ENCODE measurements at regions not wholly inside any gene's neighbourhood (a gene's known extent, or its start where the extent isn't known, plus 50 kb on each side); places are given as distances from the start of the nearest gene placed in this dataset.

- H3K27me3 ChIP-seq (ENCODE audit: control insufficient read depth in 2 of 2, insufficient read depth in 2 of 2, low read length in 2 of 2), result no peaks in the 10 kb centered on the region
- ChIA-PET POLR2A (interaction anchor here (1.2 kb wide), 1 partner anchor 12 kb away, joined by 3 read pairs; no protein-coding TSS in a partner anchor), CTCF (ENCODE audit: low intra/inter-chr PET ratio) (no interaction called here)
- DNase-seq (ENCODE audit: extremely low read depth in 1 of 4, low spot score in 3 of 4) (no peak), FAIRE-seq (no peak), ATAC-seq (no peak)
- no peaks in the 10 kb centered on the region for H3K36me3 ChIP-seq (ENCODE audit: control insufficient read depth, insufficient read depth, low read length)
- TF ChIP-seq POLR3G (IDR thresholded peaks at IDR 0.05; ENCODE audit: extremely low read depth, insufficient read length, insufficient replicate concordance) (no peak), L3MBTL2 (IDR thresholded peaks at IDR 0.05) (no peak)
- no TSS peak for BruUV-seq (replicated peaks)
- no peak overlapping the region for H3K4me3 ChIP-seq
- H3K27ac ChIP-seq (ENCODE audit: extremely low read depth, low read depth, low read length), result no peak overlapping the region
- no peak overlapping the region for H3K4me2 ChIP-seq (ENCODE audit: insufficient read depth, low read length)
- 0 out of 2 replicates have a peak, but pooled peaks cover 2% of the 10 kb centered on the region for H3K9me3 ChIP-seq (replicated peaks; ENCODE audit: control insufficient read depth, insufficient read depth, low read depth, low read length)
- no peaks in the 10 kb centered on the region for H4K20me1 ChIP-seq (replicated peaks; ENCODE audit: control insufficient read depth, insufficient read depth, low read length)
- no peak overlapping the region for H2AFZ ChIP-seq (ENCODE audit: low read depth, low read length)
- in situ Hi-C loops (cut with MboI) (no loop called here), intact Hi-C loops (cut with micrococcal nuclease) (no loop called here)
- no peaks in the 10 kb centered on the region for H3K79me2 ChIP-seq (ENCODE audit: control insufficient read depth, insufficient read depth, low read length)
- no peak overlapping the region for H3K9ac ChIP-seq (ENCODE audit: insufficient read depth in 1 of 2, low read depth in 2 of 2, low read length in 2 of 2)
- no peaks in the 10 kb centered on the region for H3K4me1 ChIP-seq (replicated peaks in 1 of 2; ENCODE audit: control insufficient read depth in 2 of 2, insufficient read depth in 2 of 2, low read length in 2 of 2)
- H3K9me1 ChIP-seq (ENCODE audit: control insufficient read depth, insufficient read depth, low read length), result no peaks in the 10 kb centered on the region
- WGBS (ENCODE audit: insufficient coverage, low coverage, missing lambda C conversion rate), result 39% methylated on average over 1 of the region's 1 CpG
These were observed 916.7 kb upstream of the TMPRSS15 start for GRCh38 chr21:19320291-19320690.

- Histone ChIP-seq H3K4me2 (ENCODE audit: insufficient read depth, low read length) (no peak overlapping the region), H3K27me3 (ENCODE audit: control insufficient read depth in 2 of 2, insufficient read depth in 2 of 2, low read length in 2 of 2) (no peaks in the 10 kb centered on the region), H3K9ac (ENCODE audit: insufficient read depth in 1 of 2, low read depth in 2 of 2, low read length in 2 of 2) (no peak overlapping the region), H2AFZ (ENCODE audit: low read depth, low read length) (no peak overlapping the region), H3K4me3 (no peak overlapping the region), H3K9me1 (ENCODE audit: control insufficient read depth, insufficient read depth, low read length) (no peaks in the 10 kb centered on the region), H3K36me3 (ENCODE audit: control insufficient read depth, insufficient read depth, low read length) (no peaks in the 10 kb centered on the region), H3K27ac (ENCODE audit: extremely low read depth, low read depth, low read length) (no peak overlapping the region), H3K79me2 (ENCODE audit: control insufficient read depth, insufficient read depth, low read length) (no peaks in the 10 kb centered on the region), H4K20me1 (replicated peaks; ENCODE audit: control insufficient read depth, insufficient read depth, low read length) (no peaks in the 10 kb centered on the region), H3K9me3 (replicated peaks; ENCODE audit: control insufficient read depth, insufficient read depth, low read depth, low read length) (0 out of 2 replicates have a peak, but pooled peaks cover 2% of the 10 kb centered on the region), H3K4me1 (replicated peaks in 1 of 2; ENCODE audit: control insufficient read depth in 2 of 2, insufficient read depth in 2 of 2, low read length in 2 of 2) (no peaks in the 10 kb centered on the region)
- intact Hi-C loops (cut with micrococcal nuclease), result no loop called here
- no TSS peak for BruUV-seq (replicated peaks)
- in situ Hi-C loops (cut with MboI), result no loop called here
- no peak for DNase-seq (ENCODE audit: extremely low read depth in 1 of 4, low spot score in 3 of 4)
- POLR2A ChIA-PET, result interaction anchor here (0.6 to 1.2 kb wide), 2 partner anchors 11 to 1364 kb away, joined by 3 read pairs; no protein-coding TSS in a partner anchor
- no peak for ATAC-seq
- WGBS (ENCODE audit: insufficient coverage, low coverage, missing lambda C conversion rate), result 21% methylated on average over 3 of the region's 3 CpGs
- CTCF ChIA-PET (ENCODE audit: low intra/inter-chr PET ratio), result no interaction called here
- no peak for FAIRE-seq
- TF ChIP-seq MYBL2 (IDR thresholded peaks at IDR 0.05; ENCODE audit: low read depth), result no peak
- no peak for TF ChIP-seq MYBL2 (CRISPR knock-in tag; IDR thresholded peaks at IDR 0.05; ENCODE audit: borderline replicate concordance)
- no peak for TF ChIP-seq PTRF (tag; IDR thresholded peaks at IDR 0.05)
- no peak for TF ChIP-seq ZNF134 (CRISPR knock-in tag; conservative IDR thresholded peaks at IDR 0.05)
- no peak for TF ChIP-seq SRSF1 (IDR thresholded peaks at IDR 0.05; ENCODE audit: low read depth, low read length)
- TF ChIP-seq HIVEP1 (CRISPR knock-in tag; IDR thresholded peaks at IDR 0.05), result no peak
- no peak for TF ChIP-seq ETS2 (tag; IDR thresholded peaks at IDR 0.05; ENCODE audit: borderline replicate concordance, poor library complexity, severe bottlenecking)
- TF ChIP-seq FOXP1 (CRISPR knock-in tag; IDR thresholded peaks at IDR 0.05), result no peak
- TF ChIP-seq TAF15 (IDR thresholded peaks at IDR 0.05; ENCODE audit: low read depth, low read length), result no peak
- TF ChIP-seq MNT (conservative IDR thresholded peaks at IDR 0.05), result no peak
- TF ChIP-seq ZNF23 (CRISPR knock-in tag; IDR thresholded peaks at IDR 0.05), result no peak
- no peak for TF ChIP-seq HMGXB4 (CRISPR knock-in tag; IDR thresholded peaks at IDR 0.05)
- no peak for TF ChIP-seq NR3C1 (CRISPR knock-in tag; IDR thresholded peaks at IDR 0.05)
These were observed 918.1 kb upstream of the TMPRSS15 start for GRCh38 chr21:19321688-19322087.

Data from K562 (cell line).